RWPE2 (cell line): ENCODE measurements at regions not wholly inside any gene's neighbourhood (a gene's known extent, or its start where the extent isn't known, plus 50 kb on each side); places are given as distances from the start of the nearest gene placed in this dataset.

Experiments
- ATAC-seq: fragments of 200-7000 bp; cut with Tn5 transposase; 3 replicates; pipeline ENCODE4 v1.9.1; 2021; ENCODE audit warnings: low read depth
- DNase-seq: peaks from one replicate; pipeline ENCODE4 v3.0.0-alpha.2; 2020; ENCODE audit warnings: low spot score
- H3K27ac ChIP-seq: fragments of 450-650 bp; 2 replicates; pipeline ENCODE4 v1.5.1; 2017; ENCODE audit warnings: mild to moderate bottlenecking; ENCODE audit not compliant: poor library complexity, severe bottlenecking
- H3K27me3 ChIP-seq: fragments of 250-450 bp; sonication (Bioruptor Pico); 2 replicates; pipeline ENCODE4 v1.5.1; 2021; ENCODE audit warnings: mild to moderate bottlenecking, moderate library complexity; ENCODE audit not compliant: insufficient read depth, poor library complexity, severe bottlenecking
- H3K36me3 ChIP-seq: fragments of 250-450 bp; sonication (Bioruptor Pico); 2 replicates; pipeline ENCODE4 v1.5.1; 2020; ENCODE audit warnings: low read depth, mild to moderate bottlenecking, moderate library complexity
- H3K4me1 ChIP-seq: fragments of 250-450 bp; sonication (Bioruptor Pico); 2 replicates; pipeline ENCODE4 v1.5.1; 2021; ENCODE audit warnings: mild to moderate bottlenecking, moderate library complexity; ENCODE audit not compliant: insufficient read depth, poor library complexity, severe bottlenecking
- H3K4me3 ChIP-seq: fragments of 250-450 bp; sonication (Bioruptor Pico); 2 replicates; pipeline ENCODE4 v1.5.1; 2021; ENCODE audit warnings: mild to moderate bottlenecking, moderate library complexity; ENCODE audit not compliant: severe bottlenecking
- H3K9me3 ChIP-seq: fragments of 250-450 bp; sonication (Bioruptor Pico); 2 replicates; pipeline ENCODE4 v1.5.1; 2021; ENCODE audit warnings: mild to moderate bottlenecking, moderate library complexity; ENCODE audit not compliant: severe bottlenecking
- TF ChIP-seq, protein P1 (sequence below): fragments of 450-650 bp; IDR thresholded peaks from one replicate; pipeline ENCODE4 v1.5.1; 2017; ENCODE audit warnings: mild to moderate bottlenecking, moderate library complexity; ENCODE audit not compliant: poor library complexity, severe bottlenecking

DNA sequence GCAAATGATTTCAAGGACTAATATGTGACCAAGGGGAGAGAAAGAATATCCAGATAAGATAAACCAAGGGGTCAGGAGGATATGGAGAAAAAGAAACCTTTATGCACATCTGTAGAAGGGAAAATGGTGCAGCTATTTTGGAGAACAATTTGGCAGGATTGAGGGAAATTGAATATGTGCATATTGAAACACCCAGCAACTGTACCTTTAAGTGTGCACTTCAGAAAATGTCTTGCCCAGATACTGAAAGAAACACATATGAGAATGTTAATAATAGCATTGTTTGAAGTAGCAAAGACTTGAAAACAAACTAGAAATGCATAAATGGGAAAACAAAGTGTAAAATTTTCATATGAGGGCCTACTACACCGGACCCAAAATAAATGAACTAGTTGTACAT is 599.6 kb downstream of the PSAT1 start:
- Histone ChIP-seq H3K4me1 (peaks cover 6% of the 10 kb centered on the region), H3K27me3 (no peaks in the 10 kb centered on the region), H3K27ac (peak overlapping the region; percentile 56), H3K9me3 (no peaks in the 10 kb centered on the region), H3K36me3 (no peaks in the 10 kb centered on the region), H3K4me3 (no peak overlapping the region)
- ATAC-seq (no peak), DNase-seq (no peak)
- TF ChIP-seq, protein P1, sequence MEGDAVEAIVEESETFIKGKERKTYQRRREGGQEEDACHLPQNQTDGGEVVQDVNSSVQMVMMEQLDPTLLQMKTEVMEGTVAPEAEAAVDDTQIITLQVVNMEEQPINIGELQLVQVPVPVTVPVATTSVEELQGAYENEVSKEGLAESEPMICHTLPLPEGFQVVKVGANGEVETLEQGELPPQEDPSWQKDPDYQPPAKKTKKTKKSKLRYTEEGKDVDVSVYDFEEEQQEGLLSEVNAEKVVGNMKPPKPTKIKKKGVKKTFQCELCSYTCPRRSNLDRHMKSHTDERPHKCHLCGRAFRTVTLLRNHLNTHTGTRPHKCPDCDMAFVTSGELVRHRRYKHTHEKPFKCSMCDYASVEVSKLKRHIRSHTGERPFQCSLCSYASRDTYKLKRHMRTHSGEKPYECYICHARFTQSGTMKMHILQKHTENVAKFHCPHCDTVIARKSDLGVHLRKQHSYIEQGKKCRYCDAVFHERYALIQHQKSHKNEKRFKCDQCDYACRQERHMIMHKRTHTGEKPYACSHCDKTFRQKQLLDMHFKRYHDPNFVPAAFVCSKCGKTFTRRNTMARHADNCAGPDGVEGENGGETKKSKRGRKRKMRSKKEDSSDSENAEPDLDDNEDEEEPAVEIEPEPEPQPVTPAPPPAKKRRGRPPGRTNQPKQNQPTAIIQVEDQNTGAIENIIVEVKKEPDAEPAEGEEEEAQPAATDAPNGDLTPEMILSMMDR, result no peak

DNA sequence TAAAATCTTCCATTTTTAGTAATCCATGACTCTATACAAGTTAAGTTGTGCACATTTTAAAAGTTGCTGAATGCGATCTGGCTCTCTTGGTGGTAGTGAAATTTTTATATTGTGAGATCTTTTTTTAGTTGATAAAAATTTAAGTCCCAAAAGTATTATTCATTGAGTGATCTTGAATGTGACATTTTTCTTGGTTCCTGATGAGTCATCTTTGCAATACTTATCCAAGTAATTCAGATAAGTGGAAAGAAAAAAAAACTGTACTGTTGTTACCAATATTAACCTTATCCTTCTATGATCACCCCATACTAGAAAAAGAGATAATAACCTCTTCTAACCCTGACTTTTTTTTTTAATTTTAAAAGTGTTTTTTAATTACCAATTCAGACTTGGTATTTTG is 601.3 kb downstream of the PSAT1 start:
- no peak for DNase-seq
- H3K27ac ChIP-seq, result no peak overlapping the region

DNA sequence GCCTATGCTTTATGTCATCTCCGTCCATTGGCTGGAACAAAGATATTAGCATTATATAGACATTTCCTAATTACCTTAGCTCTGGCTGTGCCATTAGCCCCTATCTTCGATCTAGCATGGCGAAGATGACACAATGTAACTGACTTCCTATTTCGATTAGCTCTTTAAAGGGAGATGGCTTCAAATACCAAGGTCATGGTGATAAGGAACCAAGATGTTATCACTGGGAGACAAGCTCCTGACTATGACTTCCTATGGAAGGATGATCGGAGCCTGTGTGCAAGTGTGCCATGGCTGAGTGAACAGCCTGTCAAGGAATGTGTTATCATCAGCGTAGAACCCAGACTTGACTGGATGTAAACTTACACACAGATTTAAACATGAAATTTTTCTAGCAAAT is 602.1 kb downstream of the PSAT1 start:
- no peaks in the 10 kb centered on the region for H3K27me3 ChIP-seq
- H3K4me3 ChIP-seq, result no peak overlapping the region
- DNase-seq (no peak), ATAC-seq (no peak)
- no peaks in the 10 kb centered on the region for H3K9me3 ChIP-seq
- H3K27ac ChIP-seq, result no peak overlapping the region
- H3K4me1 ChIP-seq, result peaks cover 12% of the 10 kb centered on the region
- TF ChIP-seq, protein P1, result no peak
- no peaks in the 10 kb centered on the region for H3K36me3 ChIP-seq

More for the DNA sequence above, 601.3 kb downstream of the PSAT1 start:
- no peak for ATAC-seq
- Histone ChIP-seq H3K4me1 (peaks cover 6% of the 10 kb centered on the region), H3K36me3 (no peaks in the 10 kb centered on the region), H3K27me3 (no peaks in the 10 kb centered on the region), H3K9me3 (no peaks in the 10 kb centered on the region), H3K4me3 (no peak overlapping the region)
- TF ChIP-seq, protein P1, result no peak

DNA sequence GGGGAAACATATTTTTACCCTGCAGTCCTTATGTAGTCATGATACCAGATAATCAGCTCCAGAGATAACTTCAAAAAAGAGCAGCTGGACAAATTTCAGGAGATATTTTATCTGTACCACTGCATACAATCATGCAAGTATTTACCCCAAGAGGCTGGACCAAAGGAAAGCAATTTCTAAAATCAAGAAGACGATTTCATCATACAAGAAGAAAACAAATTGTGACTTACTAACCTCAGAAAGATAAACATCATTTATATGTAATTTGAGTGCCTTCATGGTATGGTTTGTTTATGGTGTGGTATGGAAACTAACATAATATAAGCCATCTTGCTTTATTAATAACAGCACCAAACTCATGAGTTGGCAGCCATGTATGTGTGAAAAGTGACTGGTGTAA is 603.6 kb downstream of the PSAT1 start:
- ATAC-seq (no peak), DNase-seq (no peak)
- TF ChIP-seq, protein P1, result no peak
- H3K4me1 ChIP-seq, result peaks cover 23% of the 10 kb centered on the region
- no peaks in the 10 kb centered on the region for H3K36me3 ChIP-seq
- no peak overlapping the region for H3K27ac ChIP-seq
- H3K27me3 ChIP-seq, result no peaks in the 10 kb centered on the region
- H3K9me3 ChIP-seq, result no peaks in the 10 kb centered on the region
- no peak overlapping the region for H3K4me3 ChIP-seq

DNA sequence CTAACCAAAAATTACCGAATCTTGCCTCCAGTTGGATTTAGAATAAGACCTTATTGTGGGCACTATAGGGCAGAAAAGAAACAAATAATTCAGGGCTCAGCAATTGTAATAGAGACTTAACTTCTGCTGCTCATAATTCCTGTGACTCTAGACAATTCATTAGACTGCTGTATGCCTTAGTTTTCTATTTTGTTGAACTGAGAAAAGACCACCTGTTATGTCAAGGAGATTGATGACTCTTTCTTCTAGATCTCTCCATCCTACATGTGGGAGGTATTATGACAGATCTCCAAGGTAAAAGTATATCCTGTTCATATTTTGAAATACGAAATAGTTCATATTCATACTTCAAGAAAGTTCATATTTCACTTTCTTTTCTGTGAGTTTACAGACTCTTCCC is 605.1 kb downstream of the PSAT1 start:
- DNase-seq, result no peak
- no peaks in the 10 kb centered on the region for H3K36me3 ChIP-seq
- no peaks in the 10 kb centered on the region for H3K9me3 ChIP-seq
- no peak overlapping the region for H3K27ac ChIP-seq
- H3K4me1 ChIP-seq, result peaks cover 17% of the 10 kb centered on the region
- TF ChIP-seq, protein P1, result no peak
- H3K4me3 ChIP-seq, result no peak overlapping the region
- H3K27me3 ChIP-seq, result no peaks in the 10 kb centered on the region
- ATAC-seq, result no peak
